Testis (tissue), 2 donors: ENCODE measurements at regions not wholly inside any gene's neighbourhood (a gene's known extent, or its start where the extent isn't known, plus 50 kb on each side); places are given as distances from the start of the nearest gene placed in this dataset.

ENCODE experiments used
- DNase-seq: peaks from one replicate; pipeline ENCODE4 v3.0.0-alpha.2; 2019
- H3K27ac ChIP-seq, 2 donors: fragments of 200-600 bp; sonication (generic); one replicate each; pipeline ENCODE4 v1.5.1; 2019
- H3K27me3 ChIP-seq: fragments of 200-600 bp; sonication (generic); one replicate; pipeline ENCODE4 v1.5.1; 2019
- H3K36me3 ChIP-seq: fragments of 200-600 bp; sonication (generic); one replicate; pipeline ENCODE4 v1.5.1; 2017; ENCODE audit warnings: low read depth; ENCODE audit errors: missing control alignments
- H3K4me1 ChIP-seq: fragments of 200-600 bp; sonication (generic); one replicate; pipeline ENCODE4 v1.5.1; 2019
- H3K4me3 ChIP-seq, 2 donors: fragments of 200-600 bp; sonication (generic); one replicate each; pipeline ENCODE4 v1.5.1; 2017 to 2019
- H3K9me3 ChIP-seq: fragments of 200-600 bp; sonication (generic); one replicate; pipeline ENCODE4 v1.5.1; 2017
- POLR2A ChIP-seq: fragments of 450-650 bp; IDR thresholded peaks from one replicate; pipeline ENCODE4 v1.6.1; 2017; ENCODE audit warnings: antibody characterized with exemption, mild to moderate bottlenecking, moderate library complexity
- WGBS, 2 donors: methylation state at CpG; one replicate each; pipeline ENCODE4 v1.1.5; 2018; 5-methylcytosine and 5-hydroxymethylcytosine counted together
- intact Hi-C: fragments of 100-400 bp; cut with DNase I; formaldehyde crosslinking; loops from one replicate; pipeline ENCODE4 v1.15.1; 2023; ENCODE audit warnings: low total_unique reads
- TF ChIP-seq, protein P1 (sequence below), 3 experiments: fragments of 450-650 bp in 2 of 3; fragments of 200-600 bp in 1 of 3; sonication (generic) in 1 of 3; IDR thresholded peaks; one replicate each; pipeline ENCODE4 v1.5.1; 2016 to 2019; ENCODE audit warnings: antibody characterized with exemption in 3 of 3, mild to moderate bottlenecking in 2 of 3, moderate library complexity in 1 of 3

DNA sequence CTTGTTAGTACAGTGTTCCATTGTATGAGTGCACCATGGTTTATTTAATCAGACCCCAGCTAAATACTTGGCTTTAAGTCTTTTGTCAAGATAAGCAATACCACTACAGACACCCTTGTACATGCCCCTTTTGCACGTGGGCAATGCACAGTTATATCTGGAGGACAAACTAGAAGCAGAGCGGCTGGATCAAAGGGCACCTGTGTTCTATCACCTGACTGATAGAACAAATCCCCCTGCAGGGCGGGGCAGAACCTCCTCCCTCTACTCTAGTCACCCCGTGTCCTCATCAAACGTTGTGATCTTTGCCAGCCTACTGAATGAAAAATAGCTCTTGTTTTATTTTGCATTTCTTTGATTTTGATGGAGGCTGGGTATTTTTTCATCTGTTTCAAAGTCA is 314.9 kb downstream of the TLE3 start:
- intact Hi-C loops: no loop called here
- H3K9me3 ChIP-seq: no peaks in the 10 kb centered on the region
- WGBS, 2 donors: 70 to 77% methylated on average over 5 of the region's 5 CpGs
- H3K4me3 ChIP-seq: no peak overlapping the region
- no peaks in the 10 kb centered on the region for H3K36me3 ChIP-seq
- TF ChIP-seq, protein P1, sequence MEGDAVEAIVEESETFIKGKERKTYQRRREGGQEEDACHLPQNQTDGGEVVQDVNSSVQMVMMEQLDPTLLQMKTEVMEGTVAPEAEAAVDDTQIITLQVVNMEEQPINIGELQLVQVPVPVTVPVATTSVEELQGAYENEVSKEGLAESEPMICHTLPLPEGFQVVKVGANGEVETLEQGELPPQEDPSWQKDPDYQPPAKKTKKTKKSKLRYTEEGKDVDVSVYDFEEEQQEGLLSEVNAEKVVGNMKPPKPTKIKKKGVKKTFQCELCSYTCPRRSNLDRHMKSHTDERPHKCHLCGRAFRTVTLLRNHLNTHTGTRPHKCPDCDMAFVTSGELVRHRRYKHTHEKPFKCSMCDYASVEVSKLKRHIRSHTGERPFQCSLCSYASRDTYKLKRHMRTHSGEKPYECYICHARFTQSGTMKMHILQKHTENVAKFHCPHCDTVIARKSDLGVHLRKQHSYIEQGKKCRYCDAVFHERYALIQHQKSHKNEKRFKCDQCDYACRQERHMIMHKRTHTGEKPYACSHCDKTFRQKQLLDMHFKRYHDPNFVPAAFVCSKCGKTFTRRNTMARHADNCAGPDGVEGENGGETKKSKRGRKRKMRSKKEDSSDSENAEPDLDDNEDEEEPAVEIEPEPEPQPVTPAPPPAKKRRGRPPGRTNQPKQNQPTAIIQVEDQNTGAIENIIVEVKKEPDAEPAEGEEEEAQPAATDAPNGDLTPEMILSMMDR (IDR thresholded peaks at IDR 0.05): no peak
- no peak for TF ChIP-seq POLR2A
- no peaks in the 10 kb centered on the region for H3K27me3 ChIP-seq
- H3K4me1 ChIP-seq: no peaks in the 10 kb centered on the region
- DNase-seq: no peak
- no peak overlapping the region for H3K27ac ChIP-seq

DNA sequence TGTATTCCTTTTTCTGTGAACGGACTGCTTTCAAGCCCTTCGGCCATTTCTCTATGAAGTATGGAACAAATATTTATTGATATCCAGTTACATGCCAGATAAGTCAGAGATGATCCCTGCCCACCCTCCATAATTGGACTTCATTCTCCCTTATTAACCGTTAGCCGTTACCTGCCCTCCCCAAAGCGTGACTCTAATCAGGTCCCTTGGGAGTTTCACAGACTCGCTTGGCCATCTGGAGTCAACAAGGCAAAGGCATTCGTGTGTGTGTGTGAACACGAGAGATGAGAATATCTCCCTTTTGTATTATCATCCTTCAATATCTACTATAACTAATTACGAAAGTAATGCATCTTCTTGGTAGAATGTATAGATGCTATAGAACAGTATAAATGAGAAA is 314.5 kb downstream of the TLE3 start:
- H3K36me3 ChIP-seq: no peaks in the 10 kb centered on the region
- no peak overlapping the region for H3K27ac ChIP-seq
- no peaks in the 10 kb centered on the region for H3K4me1 ChIP-seq
- no peaks in the 10 kb centered on the region for H3K27me3 ChIP-seq
- TF ChIP-seq, protein P1 (IDR thresholded peaks at IDR 0.05): no peak
- no peak for TF ChIP-seq POLR2A
- H3K4me3 ChIP-seq: no peak overlapping the region
- DNase-seq: no peak
- no peaks in the 10 kb centered on the region for H3K9me3 ChIP-seq
- intact Hi-C loops: no loop called here
- 71 to 76% methylated on average over 9 of the region's 9 CpGs for WGBS, 2 donors

GRCh38 chr15:69784798-69785566 is 312.7 kb downstream of the TLE3 start:
- Histone ChIP-seq H3K36me3 (no peaks in the 10 kb centered on the region), H3K27me3 (no peaks in the 10 kb centered on the region), H3K4me1 (no peaks in the 10 kb centered on the region), H3K27ac (no peak overlapping the region), H3K9me3 (no peaks in the 10 kb centered on the region), H3K4me3 (no peak overlapping the region)
- intact Hi-C loops: no loop called here
- DNase-seq: no peak
- TF ChIP-seq, protein P1 (IDR thresholded peaks at IDR 0.05): no peak
- TF ChIP-seq POLR2A: no peak
- WGBS, 2 donors: 53 to 68% methylated on average over 5 of the region's 5 CpGs

GRCh38 chr15:69786136-69786701 is 311.5 kb downstream of the TLE3 start:
- Histone ChIP-seq H3K36me3 (no peaks in the 10 kb centered on the region), H3K27me3 (no peaks in the 10 kb centered on the region), H3K4me3 (no peak overlapping the region), H3K27ac (no peak overlapping the region), H3K4me1 (no peaks in the 10 kb centered on the region), H3K9me3 (no peaks in the 10 kb centered on the region)
- no peak for DNase-seq
- intact Hi-C loops: no loop called here
- WGBS, 2 donors: 88 to 93% methylated on average over 9 of the region's 9 CpGs
- TF ChIP-seq, protein P1 (IDR thresholded peaks at IDR 0.05): no peak
- no peak for TF ChIP-seq POLR2A

DNA sequence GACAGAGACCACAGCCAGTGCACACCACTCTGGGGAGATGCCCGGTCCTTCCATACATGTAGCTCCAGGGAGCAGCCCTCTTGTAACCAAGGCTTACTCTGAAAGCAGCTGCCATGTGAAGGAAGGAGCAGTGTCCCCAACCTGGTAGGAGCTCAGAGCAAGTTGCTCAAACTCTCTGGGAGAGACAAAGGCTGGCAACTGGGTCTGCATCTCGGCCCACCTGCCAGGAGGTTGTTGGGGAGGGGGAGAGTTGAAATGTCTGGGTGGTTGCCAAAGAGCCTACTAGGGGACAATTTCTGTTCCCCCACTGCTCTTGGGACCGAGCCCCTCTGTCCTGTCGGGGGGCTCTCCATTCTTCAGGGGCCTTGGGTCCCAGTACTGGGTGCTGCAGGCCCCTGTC is 309.9 kb downstream of the TLE3 start:
- Histone ChIP-seq H3K27me3 (no peaks in the 10 kb centered on the region), H3K27ac (no peak overlapping the region), H3K9me3 (no peaks in the 10 kb centered on the region), H3K4me3 (no peak overlapping the region), H3K36me3 (no peaks in the 10 kb centered on the region), H3K4me1 (no peaks in the 10 kb centered on the region)
- no peak for DNase-seq
- intact Hi-C loops: no loop called here
- WGBS, 2 donors: 93 to 94% methylated on average over 3 to 4 of the region's 4 CpGs
- no peak for TF ChIP-seq POLR2A
- TF ChIP-seq, protein P1 (IDR thresholded peaks at IDR 0.05): no peak
